H9 (cell line): ENCODE measurements at regions not wholly inside any gene's neighbourhood (a gene's known extent, or its start where the extent isn't known, plus 50 kb on each side); places are given as distances from the start of the nearest gene placed in this dataset.

Experiments
- DNase-seq: peaks from one replicate; pipeline ENCODE4 v3.0.0-alpha.2; 2017
- H2AFZ ChIP-seq: one replicate; pipeline ENCODE4 v1.6.1; 2013; ENCODE audit warnings: mild to moderate bottlenecking, low read length, control low read depth, moderate library complexity
- H2AK5ac ChIP-seq: 2 replicates; pipeline ENCODE4 v1.6.1; 2013; ENCODE audit warnings: low read length, control low read depth, mixed read lengths; ENCODE audit not compliant: insufficient read length
- H2BK120ac ChIP-seq: one replicate; pipeline ENCODE4 v1.6.1; 2013; ENCODE audit warnings: low read depth, mild to moderate bottlenecking, low read length, control low read depth, inconsistent platforms; ENCODE audit not compliant: poor library complexity, severe bottlenecking
- H2BK12ac ChIP-seq: 2 replicates; pipeline ENCODE4 v1.6.1; 2013; ENCODE audit warnings: low read length, control low read depth, mixed read lengths, low read depth; ENCODE audit not compliant: insufficient read length
- H2BK15ac ChIP-seq: 2 replicates; pipeline ENCODE4 v1.6.1; 2013; ENCODE audit warnings: low read depth, low read length, control low read depth
- H2BK20ac ChIP-seq: one replicate; pipeline ENCODE4 v1.6.1; 2013; ENCODE audit warnings: low read depth, mild to moderate bottlenecking, low read length, control low read depth, inconsistent platforms; ENCODE audit not compliant: poor library complexity, severe bottlenecking
- H2BK5ac ChIP-seq: 2 replicates; pipeline ENCODE4 v1.6.1; 2013; ENCODE audit warnings: low read length, control low read depth, mixed read lengths; ENCODE audit not compliant: insufficient read length
- H3K14ac ChIP-seq: 2 replicates; pipeline ENCODE4 v1.6.1; 2013; ENCODE audit warnings: low read length, control low read depth; ENCODE audit not compliant: insufficient read depth
- H3K18ac ChIP-seq: 2 replicates; pipeline ENCODE4 v1.6.1; 2013; ENCODE audit warnings: low read depth, mild to moderate bottlenecking, mixed read lengths, low read length, control low read depth; ENCODE audit not compliant: insufficient read length
- H3K23ac ChIP-seq: 2 replicates; pipeline ENCODE4 v1.6.1; 2013; ENCODE audit warnings: low read length, control low read depth, mixed read lengths, low read depth; ENCODE audit not compliant: insufficient read length
- H3K23me2 ChIP-seq: 2 replicates; pipeline ENCODE4 v1.6.1; 2013; ENCODE audit warnings: low read depth, mild to moderate bottlenecking, mixed read lengths, low read length, control low read depth; ENCODE audit not compliant: insufficient read length, poor library complexity, severe bottlenecking
- H3K27ac ChIP-seq: 2 replicates; pipeline ENCODE4 v1.5.1; 2013; ENCODE audit warnings: low read length, control low read depth, mixed read lengths, low read depth; ENCODE audit not compliant: insufficient read length
- H3K27me3 ChIP-seq: 2 replicates; pipeline ENCODE4 v1.6.1; 2013; ENCODE audit warnings: low read length, control low read depth, inconsistent platforms; ENCODE audit not compliant: insufficient read depth
- H3K4ac ChIP-seq: 2 replicates; pipeline ENCODE4 v1.6.1; 2013; ENCODE audit warnings: low read depth, mild to moderate bottlenecking, control low read depth, inconsistent platforms, low read length, moderate library complexity
- H3K4me1 ChIP-seq: 2 replicates; pipeline ENCODE4 v1.6.1; 2013; ENCODE audit warnings: low read length, control low read depth, inconsistent platforms; ENCODE audit not compliant: insufficient read depth
- H3K4me2 ChIP-seq: 2 replicates; pipeline ENCODE4 v1.6.1; 2013; ENCODE audit warnings: low read length, control low read depth, mixed read lengths; ENCODE audit not compliant: insufficient read length, insufficient read depth
- H3K56ac ChIP-seq: 2 replicates; pipeline ENCODE4 v1.6.1; 2013; ENCODE audit warnings: low read depth, mild to moderate bottlenecking, mixed read lengths, low read length, control low read depth; ENCODE audit not compliant: insufficient read length
- H3K79me1 ChIP-seq: 2 replicates; pipeline ENCODE4 v1.6.1; 2013; ENCODE audit warnings: low read depth, mild to moderate bottlenecking, moderate library complexity, low read length, control low read depth, inconsistent platforms; ENCODE audit not compliant: insufficient read depth, poor library complexity, severe bottlenecking
- H3K79me2 ChIP-seq: 2 replicates; pipeline ENCODE4 v1.6.1; 2013; ENCODE audit warnings: low read length, control low read depth, inconsistent platforms; ENCODE audit not compliant: insufficient read depth
- H3K9ac ChIP-seq: 2 replicates; pipeline ENCODE4 v1.6.1; 2013; ENCODE audit warnings: low read length, control low read depth, mixed read lengths; ENCODE audit not compliant: insufficient read length; ENCODE audit errors: extremely low read depth
- H3K9me3 ChIP-seq: one replicate; pipeline ENCODE4 v1.6.1; 2013; ENCODE audit warnings: low read depth, low read length, inconsistent platforms; ENCODE audit not compliant: control insufficient read depth
- H3T11ph ChIP-seq: one replicate; pipeline ENCODE4 v1.6.1; 2013; ENCODE audit warnings: mild to moderate bottlenecking, low read length, control low read depth, inconsistent platforms
- H4K20me1 ChIP-seq: one replicate; pipeline ENCODE4 v1.6.1; 2013; ENCODE audit not compliant: control insufficient read depth, insufficient read length, insufficient read depth
- H4K5ac ChIP-seq: 2 replicates; pipeline ENCODE4 v1.6.1; 2013; ENCODE audit warnings: low read depth, mild to moderate bottlenecking, mixed read lengths, low read length, control low read depth; ENCODE audit not compliant: insufficient read length
- H4K8ac ChIP-seq: replicated peaks from 2 replicates; pipeline ENCODE4 v1.6.1; 2013; ENCODE audit warnings: low read length, control low read depth, mixed read lengths, low read depth; ENCODE audit not compliant: insufficient read length
- H4K91ac ChIP-seq: 2 replicates; pipeline ENCODE4 v1.6.1; 2013; ENCODE audit warnings: low read depth, mild to moderate bottlenecking, moderate library complexity, mixed read lengths, low read length, control low read depth; ENCODE audit not compliant: insufficient read length
- H3K27ac Mint-ChIP-seq, 3 experiments: 2 replicates in 2 of 3; 3 replicates in 1 of 3; pipeline ENCODE4 v1.8.0; 2020 to 2021; ENCODE audit warnings: mixed read lengths in 3 of 3, mild to moderate bottlenecking in 1 of 3, moderate library complexity in 1 of 3
- H3K27me3 Mint-ChIP-seq: 2 replicates; pipeline ENCODE4 v1.8.0; 2021; ENCODE audit warnings: low read depth, mild to moderate bottlenecking, moderate library complexity, mixed read lengths
- H3K36me3 Mint-ChIP-seq, 3 experiments: 2 replicates in 2 of 3; 3 replicates in 1 of 3; pipeline ENCODE4 v1.8.0; 2020 to 2021; ENCODE audit warnings: low read depth in 3 of 3, mixed read lengths in 3 of 3; ENCODE audit not compliant: insufficient read depth in 1 of 3
- H3K4me1 Mint-ChIP-seq, 2 experiments: 2 replicates each; pipeline ENCODE4 v1.8.0; 2020; ENCODE audit warnings: mixed read lengths in 2 of 2
- H3K4me3 Mint-ChIP-seq, 2 experiments: 2 replicates in 1 of 2; 3 replicates in 1 of 2; pipeline ENCODE4 v1.8.0; 2020 to 2021; ENCODE audit warnings: mild to moderate bottlenecking in 2 of 2, mixed read lengths in 2 of 2, moderate library complexity in 1 of 2
- H3K9me3 Mint-ChIP-seq, 2 experiments: 2 replicates in 1 of 2; 3 replicates in 1 of 2; pipeline ENCODE4 v1.8.0; 2020; ENCODE audit warnings: mild to moderate bottlenecking in 2 of 2, mixed read lengths in 2 of 2, moderate library complexity in 1 of 2
- CTCF ChIP-seq: fragments of 200-600 bp; sonication (generic); conservative IDR thresholded peaks from 3 replicates; pipeline ENCODE4 v1.8.0; 2021; ENCODE audit warnings: antibody characterized with exemption, mild to moderate bottlenecking
- WGBS: extraction: QIAGEN DNeasy Blood & Tissue Kit; methylation state at CpG from one replicate; pipeline ENCODE4 v1.1.7; 2013; ENCODE audit warnings: missing lambda C conversion rate, low lambda C conversion rate, mixed read lengths; ENCODE audit not compliant: insufficient read length; ENCODE audit errors: extremely low coverage; 5-methylcytosine and 5-hydroxymethylcytosine counted together

- TF ChIP-seq CTCF = 0 out of 3 replicates have a peak, but pooled peaks have one; percentile 11
- H3K4me1 Mint-ChIP-seq = peaks cover 0 to 3% of the 10 kb centered on the region in 2 experiments; a peak in 1 of 4 replicates
- H2AFZ ChIP-seq = no peak overlapping the region
- H3K14ac ChIP-seq = no peak overlapping the region
- no peaks in the 10 kb centered on the region for H4K20me1 ChIP-seq
- H3K4ac ChIP-seq = no peak overlapping the region
- no peak overlapping the region for H3K23ac ChIP-seq
- H3K27me3 ChIP-seq = no peaks in the 10 kb centered on the region
- DNase-seq = no peak
- H3K4me2 ChIP-seq = no peak overlapping the region
- no peak overlapping the region for H3K56ac ChIP-seq
- H2BK15ac ChIP-seq = no peak overlapping the region
- H3K4me1 ChIP-seq = no peaks in the 10 kb centered on the region
- peaks cover 7% of the 10 kb centered on the region in 2 experiments; a peak in 4 of 5 replicates for H3K9me3 Mint-ChIP-seq
- no peaks in the 10 kb centered on the region for H3K79me1 ChIP-seq
- H3K27ac Mint-ChIP-seq = peak overlapping the region in 1 of 3 experiments; percentile 10; a peak in 1 of 7 replicates
- no CpG with 5 or more reads among the region's 8 CpGs for WGBS
- no peaks in the 10 kb centered on the region for H3K79me2 ChIP-seq
- H3K9ac ChIP-seq = no peak overlapping the region
- H4K8ac ChIP-seq = no peak overlapping the region
- H2BK20ac ChIP-seq = no peak overlapping the region
- no peak overlapping the region for H4K5ac ChIP-seq
- H3K27me3 Mint-ChIP-seq = no peaks in the 10 kb centered on the region
- no peak overlapping the region for H3K27ac ChIP-seq
- H3K23me2 ChIP-seq = no peaks in the 10 kb centered on the region
- no peak overlapping the region for H2AK5ac ChIP-seq
- no peaks in the 10 kb centered on the region for H3K9me3 ChIP-seq
- H2BK12ac ChIP-seq = no peak overlapping the region
- no peak overlapping the region for H3K18ac ChIP-seq
- H2BK5ac ChIP-seq = no peak overlapping the region
- H2BK120ac ChIP-seq = no peak overlapping the region
- H3K36me3 Mint-ChIP-seq = peaks cover 2 to 7% (median 4%) of the 10 kb centered on the region in 3 experiments; a peak in 5 of 7 replicates
- no peak overlapping the region for H3K4me3 Mint-ChIP-seq
- H3T11ph ChIP-seq = no peak overlapping the region
- no peak overlapping the region for H4K91ac ChIP-seq
These were observed 1072.3 kb downstream of the RAPGEF2 start for GRCh38 chr4:160175064-160175643.
